ENCODE measurements at regions not wholly inside any gene's neighbourhood (a gene's known extent, or its start where the extent isn't known, plus 50 kb on each side); places are given as distances from the start of the nearest gene placed in this dataset.

- Mint-ChIP-seq H3K4me3 (ENCODE audit: low read depth) (no peak overlapping the region), H3K4me1 (ENCODE audit: low read depth) (peaks cover 7% of the 10 kb centered on the region), H3K27ac (no peak overlapping the region), H3K36me3 (ENCODE audit: insufficient read depth) (peaks cover 6% of the 10 kb centered on the region), H3K27me3 (peaks cover 9% of the 10 kb centered on the region), H3K9me3 (ENCODE audit: low read depth) (no peaks in the 10 kb centered on the region)
- TF ChIP-seq CTCF (IDR thresholded peaks at IDR 0.05; ENCODE audit: unreplicated experiment), result no peak
- no peak for DNase-seq (ENCODE audit: low spot score, unreplicated experiment)
These were observed 135.5 kb upstream of the FUT8 start for GRCh38 chr14:65277027-65277426.

DNA sequence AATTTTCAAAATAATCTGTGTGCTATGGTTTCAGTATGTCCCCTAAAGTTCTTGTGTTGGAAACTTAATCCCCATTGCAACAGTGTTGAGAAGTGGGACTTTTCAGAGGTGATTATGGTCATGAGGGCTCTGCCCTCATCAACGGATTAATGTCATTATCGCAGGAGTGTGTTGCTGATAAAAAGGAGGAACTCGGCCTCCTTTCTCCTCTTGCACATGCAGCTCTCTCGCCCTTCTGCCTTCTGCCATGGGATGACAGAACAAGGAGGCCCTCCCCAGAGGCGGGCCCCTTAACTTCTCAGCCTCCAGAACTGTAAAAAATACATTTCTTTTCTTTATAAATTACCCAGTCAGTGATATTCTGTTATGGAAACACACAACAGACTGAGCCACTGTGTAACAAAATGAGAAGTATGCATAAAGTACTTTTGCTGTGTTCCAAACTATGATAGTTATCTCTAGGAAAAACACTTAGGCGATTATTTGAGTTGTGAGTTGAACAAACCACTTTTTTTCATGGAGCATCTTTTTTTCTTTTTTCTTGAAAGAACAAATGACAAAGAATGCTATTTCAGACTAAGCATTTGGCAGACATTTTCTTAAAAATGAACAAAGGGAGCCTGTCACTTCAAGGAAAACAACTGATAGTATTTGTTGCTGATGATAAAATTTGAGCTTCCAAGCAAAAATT lies 134.8 kb upstream of the FUT8 start:
- H3K9me3 Mint-ChIP-seq (ENCODE audit: low read depth), result no peaks in the 10 kb centered on the region
- no peak overlapping the region for H3K27ac Mint-ChIP-seq
- H3K36me3 Mint-ChIP-seq (ENCODE audit: insufficient read depth), result peaks cover 6% of the 10 kb centered on the region
- no peak for TF ChIP-seq CTCF (IDR thresholded peaks at IDR 0.05; ENCODE audit: unreplicated experiment)
- peaks cover 11% of the 10 kb centered on the region for H3K4me1 Mint-ChIP-seq (ENCODE audit: low read depth)
- peaks cover 16% of the 10 kb centered on the region for H3K27me3 Mint-ChIP-seq
- no peak for DNase-seq (ENCODE audit: low spot score, unreplicated experiment)
- H3K4me3 Mint-ChIP-seq (ENCODE audit: low read depth), result no peak overlapping the region

GRCh38 chr14:65278589-65278988 lies 133.9 kb upstream of the FUT8 start:
- H3K27me3 Mint-ChIP-seq, result peaks cover 24% of the 10 kb centered on the region
- no peak overlapping the region for H3K4me3 Mint-ChIP-seq (ENCODE audit: low read depth)
- peaks cover 6% of the 10 kb centered on the region for H3K36me3 Mint-ChIP-seq (ENCODE audit: insufficient read depth)
- no peak for TF ChIP-seq CTCF (IDR thresholded peaks at IDR 0.05; ENCODE audit: unreplicated experiment)
- H3K27ac Mint-ChIP-seq, result no peak overlapping the region
- DNase-seq (ENCODE audit: low spot score, unreplicated experiment), result no peak
- no peaks in the 10 kb centered on the region for H3K9me3 Mint-ChIP-seq (ENCODE audit: low read depth)
- peaks cover 11% of the 10 kb centered on the region for H3K4me1 Mint-ChIP-seq (ENCODE audit: low read depth)

DNA sequence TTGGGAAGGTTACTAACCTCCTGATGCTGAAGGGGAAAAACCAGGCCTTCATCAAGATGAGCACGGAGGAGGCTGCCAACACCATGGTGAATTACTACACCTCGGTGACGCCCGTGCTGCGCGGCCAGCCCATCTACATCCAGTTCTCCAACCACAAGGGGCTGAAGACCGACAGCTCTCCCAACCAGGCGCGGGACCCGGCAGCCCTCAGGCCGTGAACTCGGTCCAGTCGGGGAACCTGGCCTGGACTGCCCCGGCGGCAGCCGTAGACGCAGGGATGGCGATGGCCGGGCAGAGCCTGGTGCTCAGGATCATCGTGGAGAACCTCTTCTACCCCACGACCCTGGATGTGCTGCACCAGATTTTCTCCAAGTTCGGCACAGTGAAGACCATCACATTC lies 133.0 kb upstream of the FUT8 start:
- Mint-ChIP-seq H3K36me3 (ENCODE audit: insufficient read depth) (peaks cover 6% of the 10 kb centered on the region), H3K9me3 (ENCODE audit: low read depth) (no peaks in the 10 kb centered on the region), H3K27ac (no peak overlapping the region), H3K27me3 (peaks cover 25% of the 10 kb centered on the region), H3K4me3 (ENCODE audit: low read depth) (no peak overlapping the region), H3K4me1 (ENCODE audit: low read depth) (peaks cover 11% of the 10 kb centered on the region)
- DNase-seq (ENCODE audit: low spot score, unreplicated experiment), result no peak
- no peak for TF ChIP-seq CTCF (IDR thresholded peaks at IDR 0.05; ENCODE audit: unreplicated experiment)

GRCh38 chr14:65279958-65280357 lies 132.6 kb upstream of the FUT8 start:
- Mint-ChIP-seq H3K36me3 (ENCODE audit: insufficient read depth) (peaks cover 6% of the 10 kb centered on the region), H3K9me3 (ENCODE audit: low read depth) (no peaks in the 10 kb centered on the region), H3K27ac (no peak overlapping the region), H3K27me3 (peaks cover 25% of the 10 kb centered on the region), H3K4me3 (ENCODE audit: low read depth) (no peak overlapping the region), H3K4me1 (ENCODE audit: low read depth) (peaks cover 11% of the 10 kb centered on the region)
- DNase-seq (ENCODE audit: low spot score, unreplicated experiment), result no peak
- TF ChIP-seq CTCF (IDR thresholded peaks at IDR 0.05; ENCODE audit: unreplicated experiment), result no peak

All from progenitor cell of endocrine pancreas (in vitro differentiated cells).